ACHN (cell line): ENCODE measurements at regions not wholly inside any gene's neighbourhood (a gene's known extent, or its start where the extent isn't known, plus 50 kb on each side); places are given as distances from the start of the nearest gene placed in this dataset.

Experiments
- DNase-seq: peaks from one replicate; pipeline ENCODE4 v3.0.0-alpha.2; 2015
- in situ Hi-C: cut with HindIII; loops from 2 replicates; pipeline ENCODE4 v1.10.0; 2017; ENCODE audit warnings: low sequenced_read_pairs, low pct_ligation_motif_present, low pct_unique_long_range_greater_than_20kb

GRCh38 chr2:196224756-196225155, 53.4 kb upstream of the STK17B start:
- in situ Hi-C loops = no loop called here
- DNase-seq = no peak

DNA sequence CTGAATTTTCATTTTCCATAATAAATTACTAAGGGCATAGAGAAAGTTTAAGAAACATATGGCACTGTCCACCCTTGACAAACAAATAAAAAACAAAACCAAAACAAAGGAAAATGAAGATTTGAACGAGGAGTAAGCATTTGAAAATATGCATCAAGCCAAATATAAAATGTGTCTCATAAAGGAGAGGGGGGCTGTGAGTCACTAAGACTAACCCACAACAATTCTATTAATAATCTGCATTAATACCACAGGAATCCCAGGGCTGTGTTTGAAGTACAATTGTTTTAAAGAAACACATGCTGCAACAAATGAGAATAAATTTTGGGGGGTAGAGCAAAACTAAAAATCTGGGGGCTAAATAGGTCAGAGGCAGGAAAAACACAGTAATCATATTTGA, 53.8 kb upstream of the STK17B start:
- DNase-seq = no peak
- in situ Hi-C loops = no loop called here

GRCh38 chr2:196226058-196226706, 54.8 kb upstream of the STK17B start:
- no peak for DNase-seq
- in situ Hi-C loops = no loop called here

- no peak for DNase-seq
- in situ Hi-C loops = no loop called here
These were observed 55.3 kb upstream of the STK17B start for GRCh38 chr2:196226707-196227065.

DNA sequence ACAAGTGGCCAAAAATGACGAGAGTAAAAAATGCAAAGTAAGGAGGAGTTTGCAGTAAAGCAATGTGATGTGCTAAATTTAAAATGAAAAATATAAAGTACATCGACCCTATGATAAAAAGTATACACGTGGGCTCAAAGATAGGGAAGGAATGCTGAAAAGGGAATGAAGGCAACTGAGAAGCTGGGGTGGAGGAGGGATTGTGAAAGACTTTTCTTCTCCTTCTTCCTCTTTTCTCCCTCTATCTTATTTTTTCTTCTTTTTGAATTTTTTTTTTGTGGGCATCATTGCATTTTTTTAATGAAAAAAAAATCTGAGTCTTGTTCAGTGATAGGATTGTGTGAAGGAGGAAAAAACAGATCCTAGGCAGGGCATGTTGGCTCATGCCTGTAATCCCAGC, 57.6 kb upstream of the STK17B start:
- in situ Hi-C loops = no loop called here
- DNase-seq = no peak

DNA sequence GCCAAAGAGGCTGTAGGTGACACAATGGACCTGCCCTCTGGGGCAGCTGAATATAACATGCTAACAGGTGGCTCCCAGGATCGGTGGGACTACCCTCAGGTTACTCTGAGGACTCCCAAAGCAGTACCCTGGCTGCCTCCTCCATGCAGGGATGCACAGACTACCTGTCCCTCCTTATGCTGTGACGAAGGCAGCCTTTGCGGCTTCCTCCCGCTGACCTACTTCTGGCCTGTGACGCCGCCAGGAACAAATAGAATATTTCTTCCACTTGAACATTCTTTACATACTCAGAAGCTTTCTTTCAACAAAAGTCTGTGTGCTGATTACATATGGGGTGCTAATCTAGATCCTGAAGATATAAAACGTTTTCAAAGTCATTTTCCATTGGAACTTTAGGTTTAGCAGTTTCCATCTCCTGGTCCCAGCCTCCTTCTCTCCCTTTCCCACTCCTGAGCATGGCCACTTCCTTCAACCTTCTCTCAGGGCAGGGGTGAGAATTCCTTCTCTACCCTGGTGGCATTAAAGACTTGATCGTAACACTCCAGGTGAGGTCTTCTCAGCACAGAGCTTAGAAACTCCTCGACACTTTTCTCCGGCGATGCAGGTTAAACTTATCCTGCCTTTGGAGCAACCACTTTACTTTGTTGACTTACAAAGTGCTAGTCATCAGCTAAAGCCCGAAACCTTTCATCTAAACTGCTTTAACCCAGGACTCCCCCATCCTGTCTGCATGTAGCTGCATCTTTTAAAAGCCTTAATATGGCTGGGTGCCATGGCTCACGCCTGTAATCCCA, 58.9 kb upstream of the STK17B start:
- DNase-seq = no peak
- in situ Hi-C loops = no loop called here

DNA sequence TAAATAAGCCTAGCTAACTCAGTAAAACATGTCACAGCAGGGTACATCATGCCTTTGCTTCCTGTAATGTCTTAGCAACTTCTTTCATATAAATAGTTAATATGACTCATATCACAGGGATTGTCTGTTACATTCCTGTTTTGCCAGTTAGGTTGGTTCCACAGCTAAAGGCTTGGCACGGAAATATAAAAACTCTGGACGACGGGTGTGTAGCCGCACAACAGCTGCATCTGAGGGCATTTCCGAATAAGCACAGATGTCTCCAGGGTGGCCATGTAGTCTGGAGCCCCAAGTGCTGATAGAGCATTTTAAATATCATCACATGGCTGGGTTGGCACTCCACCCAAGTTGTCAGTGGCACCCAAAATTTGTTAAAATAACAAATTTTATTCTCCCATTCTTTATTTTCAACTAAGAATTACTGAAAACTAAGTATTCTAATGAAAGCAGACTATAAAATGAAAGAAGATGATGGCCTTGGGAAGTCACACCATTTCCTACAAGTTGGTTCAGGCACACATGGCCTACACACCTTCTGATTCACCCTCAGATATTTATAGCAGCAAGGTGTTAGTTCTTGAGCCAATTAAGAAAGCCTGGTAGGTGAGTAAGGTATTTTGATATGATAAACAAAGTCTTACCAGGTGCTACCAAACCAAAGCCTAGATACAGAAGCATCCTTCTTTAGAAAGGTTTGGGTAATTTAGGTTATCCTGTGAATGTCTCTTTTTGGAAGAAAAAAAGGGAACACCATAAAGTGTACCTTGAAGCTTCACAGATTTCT, 61.8 kb upstream of the STK17B start:
- in situ Hi-C loops = no loop called here

DNA sequence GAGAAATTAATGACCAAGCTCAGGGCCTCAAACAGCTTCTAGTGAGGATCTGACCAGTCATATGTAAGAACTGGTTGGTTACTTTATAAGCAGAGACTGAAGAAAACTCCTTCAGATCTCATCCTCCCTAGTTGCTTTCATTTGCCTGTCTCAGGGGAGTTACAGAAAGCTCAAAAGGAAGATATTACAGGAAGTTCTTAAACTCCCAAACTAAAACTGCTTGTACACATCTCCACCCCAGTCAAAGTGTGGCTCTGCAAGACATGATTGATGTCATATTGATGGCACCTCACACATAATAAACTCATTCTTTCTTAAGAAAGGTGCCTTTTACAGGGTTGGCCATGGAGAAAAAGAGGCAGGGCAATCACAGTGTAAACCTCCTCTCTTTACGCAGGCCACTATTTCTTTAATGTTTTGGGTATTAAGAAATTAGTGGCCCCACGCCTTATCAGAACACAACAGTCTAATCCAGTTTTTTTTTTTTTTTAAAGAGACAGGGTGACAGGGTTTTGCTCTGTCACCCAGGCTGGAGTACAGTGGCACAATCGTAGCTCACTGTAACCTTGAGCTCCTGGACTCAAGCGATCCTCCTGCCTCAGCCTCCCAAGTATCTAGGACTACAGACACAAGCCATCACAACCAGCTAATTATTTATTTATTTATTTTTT, 62.6 kb upstream of the STK17B start:
- in situ Hi-C loops = no loop called here
- no peak for DNase-seq

More for the DNA sequence above, 61.8 kb upstream of the STK17B start:
- DNase-seq = peak; percentile 6

DNA sequence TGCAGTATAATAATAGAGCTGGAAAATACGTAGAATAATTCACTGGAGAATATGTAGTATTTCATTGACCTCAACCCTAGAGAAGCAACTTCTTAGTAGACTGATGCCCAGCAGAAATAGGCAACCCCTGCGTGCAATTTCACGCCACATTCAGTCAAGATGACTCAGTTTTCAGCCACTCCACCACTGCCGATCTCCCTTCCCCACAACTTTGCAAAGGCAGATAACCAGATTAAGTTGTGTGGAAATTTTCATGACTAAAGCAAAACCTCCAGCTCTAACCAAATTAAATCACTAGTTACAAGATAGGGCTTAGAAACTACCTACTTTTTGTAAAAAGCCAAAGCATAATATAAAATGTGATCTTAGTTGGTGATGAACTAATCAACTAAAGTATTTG, 63.3 kb upstream of the STK17B start:
- DNase-seq = no peak

DNA sequence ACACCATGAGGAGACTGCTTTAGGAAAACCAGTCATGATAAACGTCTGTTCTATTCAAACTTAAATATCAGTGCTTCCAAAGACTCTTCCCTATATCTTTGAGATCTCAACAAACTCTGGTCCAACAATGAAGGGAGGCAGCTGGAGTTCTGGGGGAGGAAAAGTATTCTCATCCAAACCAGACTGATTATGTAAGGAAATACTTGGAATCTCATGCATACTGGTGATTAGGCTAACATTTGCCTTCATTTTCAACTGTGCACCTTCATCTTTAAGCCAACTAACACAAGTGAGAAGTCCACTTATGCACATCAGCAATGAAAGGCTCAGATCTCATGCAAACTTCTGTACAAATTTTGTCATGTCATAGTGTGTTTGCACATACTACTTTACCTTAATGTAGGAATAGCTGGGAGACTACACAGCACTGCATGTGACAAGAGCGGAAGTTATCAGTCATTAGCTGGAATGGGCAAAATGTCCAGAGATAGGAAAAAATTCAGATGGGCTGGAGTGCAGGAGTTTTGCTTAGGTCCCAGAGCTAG, 67.5 kb upstream of the STK17B start:
- in situ Hi-C loops = no loop called here
- no peak for DNase-seq

More for the DNA sequence above, 63.3 kb upstream of the STK17B start:
- in situ Hi-C loops = no loop called here

- no peak for DNase-seq
- in situ Hi-C loops = no loop called here
These were observed 68.5 kb upstream of the STK17B start for GRCh38 chr2:196239622-196240587.

DNA sequence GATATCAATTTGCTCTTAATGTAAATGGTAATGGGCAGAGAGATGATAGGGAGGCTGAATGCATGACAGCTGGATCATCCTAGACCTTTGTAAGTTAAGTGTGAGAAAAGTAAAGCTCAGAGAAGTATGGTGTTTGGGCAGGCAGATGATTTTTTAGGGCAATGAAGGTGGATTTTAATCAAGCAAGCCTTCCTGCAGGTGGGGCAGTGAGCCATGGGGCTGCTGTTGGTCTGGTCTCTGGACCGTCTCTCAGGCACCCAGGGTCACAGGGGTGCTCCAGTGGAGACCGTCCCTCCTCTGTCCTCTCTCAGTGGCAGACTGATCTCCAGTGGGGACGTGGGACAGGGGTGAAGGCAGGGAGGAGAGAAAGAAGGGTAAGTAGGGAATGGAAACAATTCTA, 69.8 kb upstream of the STK17B start:
- in situ Hi-C loops = no loop called here
- DNase-seq = no peak

DNA sequence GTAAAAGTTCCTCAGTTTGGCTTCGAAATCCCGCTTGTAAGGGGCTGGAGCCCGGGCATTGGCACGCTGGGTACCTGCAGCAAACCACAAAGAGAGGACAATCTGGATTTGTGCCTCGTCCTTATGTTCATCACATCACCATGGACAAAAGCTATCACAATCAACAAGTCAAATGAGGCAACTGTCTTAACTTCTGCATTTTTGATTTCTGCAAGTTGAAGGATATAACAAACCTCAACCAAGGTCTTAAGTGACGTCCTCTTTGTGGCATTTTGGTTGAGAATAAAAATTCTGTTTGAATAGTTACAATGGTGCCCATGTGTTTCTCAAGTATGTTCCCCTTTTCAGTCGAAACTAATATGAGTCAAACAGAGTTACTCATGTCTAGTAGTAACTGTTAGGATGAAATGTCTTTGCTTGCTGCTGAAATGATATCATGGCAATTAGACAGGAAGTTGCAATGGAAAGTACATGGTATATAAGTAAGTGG, 70.8 kb upstream of the STK17B start:
- DNase-seq = no peak
- in situ Hi-C loops = no loop called here

DNA sequence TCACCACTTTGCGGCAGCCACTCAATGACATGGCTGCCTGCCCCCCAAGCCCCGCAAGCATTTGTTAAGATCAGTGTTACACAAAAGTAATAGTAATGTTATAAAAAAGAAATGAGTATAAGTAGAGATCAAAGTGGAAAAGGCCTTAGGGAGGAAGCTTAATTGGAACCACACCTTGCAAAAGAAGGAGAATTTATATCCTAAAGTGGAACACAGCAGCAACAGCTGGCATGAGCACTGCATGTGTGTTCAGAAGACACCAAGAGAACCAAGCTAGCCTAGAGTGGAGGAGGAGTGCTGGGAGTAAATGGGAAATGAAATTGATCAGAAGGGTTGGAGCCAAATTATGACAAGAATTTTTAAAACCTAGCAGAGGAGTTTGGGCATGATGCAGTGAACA, 73.1 kb upstream of the STK17B start:
- in situ Hi-C loops = no loop called here
- DNase-seq = no peak

- in situ Hi-C loops = no loop called here
- DNase-seq = no peak
These were observed 73.6 kb upstream of the STK17B start for GRCh38 chr2:196244966-196245365.

GRCh38 chr2:196245378-196246140, 74.2 kb upstream of the STK17B start:
- in situ Hi-C loops = no loop called here
- DNase-seq = no peak
